ENCODE measurements at regions not wholly inside any gene's neighbourhood (a gene's known extent, or its start where the extent isn't known, plus 50 kb on each side); places are given as distances from the start of the nearest gene placed in this dataset.

GRCh38 chr2:142769761-142770160 is 107.7 kb upstream of the KYNU start:
- H3K36me3 Mint-ChIP-seq (ENCODE audit: low read depth, unreplicated experiment), result no peaks in the 10 kb centered on the region
- no peak overlapping the region for H3K4me3 Mint-ChIP-seq (ENCODE audit: unreplicated experiment)
- H3K27ac Mint-ChIP-seq (ENCODE audit: unreplicated experiment), result no peak overlapping the region
- no peaks in the 10 kb centered on the region for H3K9me3 Mint-ChIP-seq (ENCODE audit: unreplicated experiment)
- H3K27me3 Mint-ChIP-seq (ENCODE audit: unreplicated experiment), result peaks cover 1% of the 10 kb centered on the region
- no peaks in the 10 kb centered on the region for H3K4me1 Mint-ChIP-seq (ENCODE audit: unreplicated experiment)
- TF ChIP-seq CTCF (IDR thresholded peaks at IDR 0.05; ENCODE audit: unreplicated experiment), result no peak
- no peak for DNase-seq (ENCODE audit: low spot score)

- no peak overlapping the region for H3K4me3 Mint-ChIP-seq (ENCODE audit: unreplicated experiment)
- H3K4me1 Mint-ChIP-seq (ENCODE audit: unreplicated experiment), result no peaks in the 10 kb centered on the region
- no peak for TF ChIP-seq CTCF (IDR thresholded peaks at IDR 0.05; ENCODE audit: unreplicated experiment)
- no peaks in the 10 kb centered on the region for H3K27me3 Mint-ChIP-seq (ENCODE audit: unreplicated experiment)
- no peak overlapping the region for H3K27ac Mint-ChIP-seq (ENCODE audit: unreplicated experiment)
- H3K36me3 Mint-ChIP-seq (ENCODE audit: low read depth, unreplicated experiment), result no peaks in the 10 kb centered on the region
- no peak for DNase-seq (ENCODE audit: low spot score)
- no peaks in the 10 kb centered on the region for H3K9me3 Mint-ChIP-seq (ENCODE audit: unreplicated experiment)
These were observed 109.6 kb upstream of the KYNU start for GRCh38 chr2:142767847-142768246.

- Mint-ChIP-seq H3K4me1 (ENCODE audit: unreplicated experiment) (no peaks in the 10 kb centered on the region), H3K4me3 (ENCODE audit: unreplicated experiment) (no peak overlapping the region), H3K9me3 (ENCODE audit: unreplicated experiment) (no peaks in the 10 kb centered on the region), H3K27ac (ENCODE audit: unreplicated experiment) (no peak overlapping the region), H3K27me3 (ENCODE audit: unreplicated experiment) (peaks cover 1% of the 10 kb centered on the region), H3K36me3 (ENCODE audit: low read depth, unreplicated experiment) (no peaks in the 10 kb centered on the region)
- no peak for DNase-seq (ENCODE audit: low spot score)
- no peak for TF ChIP-seq CTCF (IDR thresholded peaks at IDR 0.05; ENCODE audit: unreplicated experiment)
These were observed 118.5 kb upstream of the KYNU start for GRCh38 chr2:142758973-142759372.

GRCh38 chr2:142757111-142757510 is 120.4 kb upstream of the KYNU start:
- Mint-ChIP-seq H3K4me1 (ENCODE audit: unreplicated experiment) (no peaks in the 10 kb centered on the region), H3K9me3 (ENCODE audit: unreplicated experiment) (no peaks in the 10 kb centered on the region), H3K36me3 (ENCODE audit: low read depth, unreplicated experiment) (no peaks in the 10 kb centered on the region), H3K4me3 (ENCODE audit: unreplicated experiment) (no peak overlapping the region), H3K27ac (ENCODE audit: unreplicated experiment) (no peak overlapping the region), H3K27me3 (ENCODE audit: unreplicated experiment) (peaks cover 1% of the 10 kb centered on the region)
- no peak for DNase-seq (ENCODE audit: low spot score)
- no peak for TF ChIP-seq CTCF (IDR thresholded peaks at IDR 0.05; ENCODE audit: unreplicated experiment)

GRCh38 chr2:142756430-142756829 is 121.0 kb upstream of the KYNU start:
- Mint-ChIP-seq H3K4me3 (ENCODE audit: unreplicated experiment) (no peak overlapping the region), H3K27me3 (ENCODE audit: unreplicated experiment) (peaks cover 1% of the 10 kb centered on the region), H3K27ac (ENCODE audit: unreplicated experiment) (no peak overlapping the region), H3K36me3 (ENCODE audit: low read depth, unreplicated experiment) (no peaks in the 10 kb centered on the region), H3K4me1 (ENCODE audit: unreplicated experiment) (no peaks in the 10 kb centered on the region), H3K9me3 (ENCODE audit: unreplicated experiment) (no peaks in the 10 kb centered on the region)
- DNase-seq (ENCODE audit: low spot score), result no peak
- TF ChIP-seq CTCF (IDR thresholded peaks at IDR 0.05; ENCODE audit: unreplicated experiment), result no peak

All from endothelial cell (in vitro differentiated cells).